GM12874 (cell line): ENCODE measurements at regions not wholly inside any gene's neighbourhood (a gene's known extent, or its start where the extent isn't known, plus 50 kb on each side); places are given as distances from the start of the nearest gene placed in this dataset.

ENCODE experiments used
- TF ChIP-seq, protein P1 (sequence below): IDR thresholded peaks from 2 replicates; pipeline ENCODE4 v1.5.1; 2011; ENCODE audit warnings: low read depth, mild to moderate bottlenecking, control low read depth, low read length, moderate library complexity; ENCODE audit not compliant: insufficient read depth

- TF ChIP-seq, protein P1, sequence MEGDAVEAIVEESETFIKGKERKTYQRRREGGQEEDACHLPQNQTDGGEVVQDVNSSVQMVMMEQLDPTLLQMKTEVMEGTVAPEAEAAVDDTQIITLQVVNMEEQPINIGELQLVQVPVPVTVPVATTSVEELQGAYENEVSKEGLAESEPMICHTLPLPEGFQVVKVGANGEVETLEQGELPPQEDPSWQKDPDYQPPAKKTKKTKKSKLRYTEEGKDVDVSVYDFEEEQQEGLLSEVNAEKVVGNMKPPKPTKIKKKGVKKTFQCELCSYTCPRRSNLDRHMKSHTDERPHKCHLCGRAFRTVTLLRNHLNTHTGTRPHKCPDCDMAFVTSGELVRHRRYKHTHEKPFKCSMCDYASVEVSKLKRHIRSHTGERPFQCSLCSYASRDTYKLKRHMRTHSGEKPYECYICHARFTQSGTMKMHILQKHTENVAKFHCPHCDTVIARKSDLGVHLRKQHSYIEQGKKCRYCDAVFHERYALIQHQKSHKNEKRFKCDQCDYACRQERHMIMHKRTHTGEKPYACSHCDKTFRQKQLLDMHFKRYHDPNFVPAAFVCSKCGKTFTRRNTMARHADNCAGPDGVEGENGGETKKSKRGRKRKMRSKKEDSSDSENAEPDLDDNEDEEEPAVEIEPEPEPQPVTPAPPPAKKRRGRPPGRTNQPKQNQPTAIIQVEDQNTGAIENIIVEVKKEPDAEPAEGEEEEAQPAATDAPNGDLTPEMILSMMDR: no peak
Measured at GRCh38 chr15:46079046-46079445, 444.2 kb downstream of the SQOR start.

- TF ChIP-seq, protein P1: no peak
Measured at GRCh38 chr15:46080016-46080415, 445.2 kb downstream of the SQOR start.

GRCh38 chr15:46088486-46089445, 453.9 kb downstream of the SQOR start:
- TF ChIP-seq, protein P1: no peak

DNA sequence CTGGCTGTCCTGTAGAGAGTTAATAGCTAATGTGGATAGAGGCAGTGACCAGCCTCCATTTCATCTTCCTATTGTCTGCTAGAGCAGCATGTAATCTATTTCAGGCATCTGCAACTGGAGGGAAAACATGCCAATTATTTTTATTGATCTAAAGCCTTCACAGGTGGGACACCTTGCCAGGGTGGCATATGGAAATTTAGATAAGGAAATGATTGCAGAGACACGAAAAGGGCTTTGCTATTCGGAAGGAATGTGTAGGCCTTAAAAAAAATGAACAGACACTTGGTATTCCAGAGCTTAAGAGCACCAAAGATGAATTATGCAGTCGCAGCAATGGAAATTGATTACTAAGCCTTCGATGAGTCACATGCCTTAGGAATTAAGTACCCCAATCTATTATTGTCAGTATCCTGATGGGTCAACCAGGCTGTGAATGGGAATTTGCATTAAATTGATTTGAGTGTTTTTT, 454.7 kb downstream of the SQOR start:
- TF ChIP-seq, protein P1: no peak

- TF ChIP-seq, protein P1: peak; percentile 36; the same call in 1 of the 2 replicates
Measured at GRCh38 chr15:46091860-46092450, 457.1 kb downstream of the SQOR start.

DNA sequence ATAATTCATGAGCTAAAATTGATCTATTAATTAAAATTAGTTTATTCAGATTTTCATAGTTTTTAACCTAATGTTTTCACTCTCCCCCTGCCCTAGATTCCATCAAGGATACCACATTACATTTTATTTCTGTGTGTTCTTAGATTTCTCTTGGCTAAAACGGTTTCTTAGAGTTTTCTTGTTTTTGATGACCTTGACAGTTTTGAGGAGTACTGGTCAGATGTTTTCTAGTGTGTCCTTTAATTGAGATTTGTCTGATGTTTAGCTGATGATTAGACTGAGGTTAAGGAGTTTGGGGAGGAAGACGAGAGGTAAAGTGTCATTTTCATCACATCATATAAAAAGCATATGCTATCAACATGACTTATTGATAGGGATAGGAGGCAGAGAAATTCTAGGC, 475.9 kb downstream of the SQOR start:
- TF ChIP-seq, protein P1: no peak

- TF ChIP-seq, protein P1: no peak
Measured at GRCh38 chr15:46111730-46112129, 476.9 kb downstream of the SQOR start.
